Colonic mucosa (tissue), 4 donors: ENCODE measurements at regions not wholly inside any gene's neighbourhood (a gene's known extent, or its start where the extent isn't known, plus 50 kb on each side); places are given as distances from the start of the nearest gene placed in this dataset.

Source experiments
- DNase-seq: peaks from one replicate; pipeline ENCODE4 v3.0.0-alpha.2; 2020
- H3K27ac ChIP-seq: fragments of 200-600 bp; one replicate; pipeline ENCODE4 v1.8.0; 2021
- H3K27me3 ChIP-seq: fragments of 200-600 bp; one replicate; pipeline ENCODE4 v1.8.0; 2021
- H3K36me3 ChIP-seq: fragments of 200-600 bp; one replicate; pipeline ENCODE4 v1.8.0; 2021
- H3K4me1 ChIP-seq: fragments of 200-600 bp; one replicate; pipeline ENCODE4 v1.8.0; 2021; ENCODE audit warnings: mild to moderate bottlenecking
- H3K4me3 ChIP-seq: fragments of 200-600 bp; one replicate; pipeline ENCODE4 v1.8.0; 2021
- H3K9ac ChIP-seq, 2 donors: one replicate each; pipeline ENCODE4 v1.7.0; 2013; ENCODE audit warnings: control low read depth in 2 of 2, low read depth in 2 of 2, low read length in 2 of 2
- H3K9me3 ChIP-seq: fragments of 200-600 bp; one replicate; pipeline ENCODE4 v1.8.0; 2021
- CTCF ChIP-seq: fragments of 200-600 bp; IDR thresholded peaks from one replicate; pipeline ENCODE4 v1.8.0; 2022; ENCODE audit warnings: antibody characterized with exemption, mild to moderate bottlenecking
- intact Hi-C: fragments of 100-400 bp; cut with DNase I; formaldehyde crosslinking; loops from one replicate; pipeline ENCODE4 v1.14.1; 2022
- donor health status: healthy.
- donor health status: DM: no; HTN: no; CAD: no.
- donor health status: DM: no; HTN: no; CAD: no.

DNA sequence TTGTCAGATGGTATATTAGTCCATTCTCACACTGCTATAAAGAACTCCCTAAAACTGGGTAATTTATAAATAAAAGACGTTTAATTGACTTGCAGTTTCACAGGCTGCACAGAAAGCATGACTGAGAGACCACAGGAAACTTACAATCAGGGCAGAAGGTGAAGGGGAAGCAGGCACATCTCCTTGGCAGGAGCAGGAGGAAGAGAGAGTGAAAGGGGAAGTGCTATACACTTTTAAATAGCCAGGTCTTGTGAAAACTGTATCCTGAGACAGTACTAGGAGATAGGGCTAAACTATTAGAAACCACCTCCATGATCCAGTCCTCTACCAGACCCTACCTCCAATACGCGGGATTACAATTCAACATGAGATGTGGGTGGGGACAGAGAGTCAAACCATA is 193.9 kb upstream of the KCNG1 start:
- H3K27ac ChIP-seq: no peak overlapping the region
- no peak for DNase-seq
- no peaks in the 10 kb centered on the region for H3K36me3 ChIP-seq
- H3K4me3 ChIP-seq: no peak overlapping the region
- H3K9ac ChIP-seq: no peak overlapping the region
- no peaks in the 10 kb centered on the region for H3K9me3 ChIP-seq
- no peaks in the 10 kb centered on the region for H3K4me1 ChIP-seq
- TF ChIP-seq CTCF: no peak
- no peaks in the 10 kb centered on the region for H3K27me3 ChIP-seq
- intact Hi-C loops: no loop called here

DNA sequence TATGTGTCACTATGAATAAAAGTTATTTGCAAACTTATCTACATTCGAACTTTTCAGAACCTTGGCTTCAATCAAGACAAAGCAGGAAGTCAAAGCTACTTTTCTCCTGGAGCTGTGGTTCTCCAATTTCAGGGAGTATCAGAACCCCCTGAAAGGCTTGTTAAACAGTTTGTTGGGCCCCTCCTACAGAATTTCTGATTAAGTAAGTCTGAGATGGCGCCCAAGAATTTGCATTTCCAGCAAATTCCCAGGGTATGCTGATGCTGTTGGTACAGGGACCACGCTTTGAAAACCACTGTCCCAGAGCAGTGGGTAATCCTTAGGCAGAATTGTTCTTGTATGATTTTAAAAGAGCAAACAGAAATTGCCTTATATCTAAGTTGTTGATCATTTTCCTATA is 189.9 kb upstream of the KCNG1 start:
- Histone ChIP-seq H3K4me1 (no peaks in the 10 kb centered on the region), H3K36me3 (no peaks in the 10 kb centered on the region), H3K4me3 (no peak overlapping the region), H3K27ac (no peak overlapping the region), H3K9me3 (no peaks in the 10 kb centered on the region), H3K9ac (no peak overlapping the region), H3K27me3 (no peaks in the 10 kb centered on the region)
- no peak for TF ChIP-seq CTCF
- DNase-seq: no peak
- intact Hi-C loops: no loop called here

- no peak overlapping the region for H3K27ac ChIP-seq
- H3K27me3 ChIP-seq: no peaks in the 10 kb centered on the region
- H3K9me3 ChIP-seq: no peaks in the 10 kb centered on the region
- peak; percentile 44 for DNase-seq
- no peak for TF ChIP-seq CTCF
- H3K9ac ChIP-seq: no peak overlapping the region
- H3K36me3 ChIP-seq: no peaks in the 10 kb centered on the region
- intact Hi-C loops: no loop called here
- no peak overlapping the region for H3K4me3 ChIP-seq
- no peaks in the 10 kb centered on the region for H3K4me1 ChIP-seq
These were observed 188.3 kb upstream of the KCNG1 start for GRCh38 chr20:51211191-51211590.

DNA sequence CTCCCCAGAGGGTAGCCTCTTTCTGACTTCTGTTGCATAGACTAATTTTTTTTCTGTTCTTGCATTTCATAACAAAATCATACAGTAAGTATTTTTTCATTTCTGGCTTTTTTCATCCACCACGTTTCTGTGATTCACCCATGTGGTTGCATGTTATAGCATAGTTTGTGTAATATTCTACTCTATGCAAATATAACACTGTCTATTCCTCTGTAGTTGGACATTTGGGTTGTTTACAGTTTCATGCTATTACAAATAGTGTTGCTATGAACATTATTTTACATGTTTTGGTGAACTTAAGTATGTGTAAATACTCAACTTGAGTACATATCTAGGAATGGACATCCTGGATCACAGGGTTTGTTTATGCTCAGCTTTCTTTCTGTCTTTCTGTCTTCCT is 187.2 kb upstream of the KCNG1 start:
- intact Hi-C loops: no loop called here
- Histone ChIP-seq H3K36me3 (no peaks in the 10 kb centered on the region), H3K27me3 (no peaks in the 10 kb centered on the region), H3K4me3 (no peak overlapping the region), H3K4me1 (no peaks in the 10 kb centered on the region), H3K27ac (no peak overlapping the region), H3K9me3 (no peaks in the 10 kb centered on the region), H3K9ac (no peak overlapping the region)
- no peak for TF ChIP-seq CTCF
- DNase-seq: no peak

GRCh38 chr20:51208162-51208561 is 185.3 kb upstream of the KCNG1 start:
- Histone ChIP-seq H3K4me3 (no peak overlapping the region), H3K9me3 (no peaks in the 10 kb centered on the region), H3K4me1 (no peaks in the 10 kb centered on the region), H3K36me3 (no peaks in the 10 kb centered on the region), H3K27me3 (no peaks in the 10 kb centered on the region), H3K9ac (no peak overlapping the region), H3K27ac (no peak overlapping the region)
- no peak for TF ChIP-seq CTCF
- no peak for DNase-seq
- intact Hi-C loops: no loop called here

GRCh38 chr20:51206032-51206662 is 183.2 kb upstream of the KCNG1 start:
- Histone ChIP-seq H3K4me1 (no peaks in the 10 kb centered on the region), H3K27me3 (no peaks in the 10 kb centered on the region), H3K27ac (no peak overlapping the region), H3K9ac (no peak overlapping the region), H3K36me3 (no peaks in the 10 kb centered on the region), H3K9me3 (no peaks in the 10 kb centered on the region), H3K4me3 (no peak overlapping the region)
- DNase-seq: no peak
- TF ChIP-seq CTCF: no peak
- intact Hi-C loops: no loop called here
